Pancreas (tissue), 10 donors: ENCODE measurements at regions not wholly inside any gene's neighbourhood (a gene's known extent, or its start where the extent isn't known, plus 50 kb on each side); places are given as distances from the start of the nearest gene placed in this dataset.
"Not testable (repeated sequence)": the region's sequence is repeated elsewhere in the genome, so short reads cannot be mapped to it uniquely, and the experiment has no call there.

Source experiments
- ATAC-seq, 4 donors: fragments of 200-7000 bp; cut with Tn5 transposase; one replicate each; pipeline versions ENCODE4 v1.8.0 to v1.9.1; 2020; ENCODE audit warnings: mild to moderate bottlenecking in 4 of 4, moderate library complexity in 4 of 4
- DNase-seq, 6 donors: peaks; one replicate each; pipeline ENCODE4 v3.0.0-alpha.2; 2020
- FAIRE-seq: peaks from 2 replicates; lab custom pipeline; 2012; peaks lifted over from hg19 to GRCh38; lab: Jason Lieb, UNC
- H3K27ac ChIP-seq, 4 donors: fragments of 200-600 bp; sonication (generic); 1 replicate in 3 of 4; 2 replicates in 1 of 4; pipeline versions ENCODE4 v1.5.0 to v1.8.0; 2020
- H3K27me3 ChIP-seq, 4 donors: fragments of 200-600 bp; one replicate each; pipeline ENCODE4 v1.8.0; 2021
- H3K36me3 ChIP-seq, 3 donors: fragments of 200-600 bp; sonication (generic) in 1 of 3; one replicate each; pipeline versions ENCODE4 v1.5.0 to v1.8.0; 2020 to 2021
- H3K4me1 ChIP-seq, 3 donors: fragments of 200-600 bp; one replicate each; pipeline ENCODE4 v1.8.0; 2021
- H3K4me3 ChIP-seq, 4 donors: fragments of 200-600 bp; sonication (generic) in 2 of 4; one replicate each; pipeline versions ENCODE4 v1.5.0 to v1.8.0; 2020 to 2021
- H3K9me3 ChIP-seq, 4 donors: fragments of 200-600 bp; one replicate each; pipeline ENCODE4 v1.8.0; 2021
- CTCF ChIP-seq, 4 donors: fragments of 200-600 bp; sonication (generic) in 3 of 4; IDR thresholded peaks; one replicate each; pipeline versions ENCODE4 v1.5.0 to v1.8.0; 2021; ENCODE audit warnings: antibody characterized with exemption in 4 of 4
- WGBS, 2 donors: extraction: QIAGEN DNeasy Blood & Tissue Kit; methylation state at CpG; one replicate each; pipeline ENCODE4 v1.1.7; 2013; 5-methylcytosine and 5-hydroxymethylcytosine counted together
- intact Hi-C, 3 donors: fragments of 100-400 bp; cut with DNase I; formaldehyde crosslinking; loops; one replicate each; pipeline versions ENCODE4 v1.11.1 to v1.14.2; 2022
- donor health status: healthy with polysubstance abuse.
- donor health status: DM: no; HTN: no; CAD: no; lungs with moderate emphysema.
- donor health status: DM: no; HTN: no; CAD: no.
- donor health status: control.
- donor health status: control.
- donor health status: Bipolar disorder and iron deficiency.
- donor health status: DM: yes; HTN: yes; CAD: no.
- donor health status: DM: no; HTN: no; CAD: no.
- donor health status: DM: no; HTN: no; CAD: no.
- donor health status: DM: yes; HTN: yes; CAD: no.

GRCh38 chr3:80334534-80334933, 566.7 kb upstream of the ROBO1 start:
- no peak for ATAC-seq
- no peaks in the 10 kb centered on the region for H3K9me3 ChIP-seq
- H3K36me3 ChIP-seq: no peaks in the 10 kb centered on the region
- intact Hi-C loops: no loop called here
- no peak for DNase-seq
- no peaks in the 10 kb centered on the region for H3K4me1 ChIP-seq
- no peak overlapping the region for H3K27ac ChIP-seq
- WGBS, 2 donors: 53 to 63% methylated on average over 2 of the region's 2 CpGs
- H3K4me3 ChIP-seq: no peak overlapping the region
- no peak for TF ChIP-seq CTCF (IDR thresholded peaks at IDR 0.05)
- no peaks in the 10 kb centered on the region for H3K27me3 ChIP-seq
- FAIRE-seq: no peak

DNA sequence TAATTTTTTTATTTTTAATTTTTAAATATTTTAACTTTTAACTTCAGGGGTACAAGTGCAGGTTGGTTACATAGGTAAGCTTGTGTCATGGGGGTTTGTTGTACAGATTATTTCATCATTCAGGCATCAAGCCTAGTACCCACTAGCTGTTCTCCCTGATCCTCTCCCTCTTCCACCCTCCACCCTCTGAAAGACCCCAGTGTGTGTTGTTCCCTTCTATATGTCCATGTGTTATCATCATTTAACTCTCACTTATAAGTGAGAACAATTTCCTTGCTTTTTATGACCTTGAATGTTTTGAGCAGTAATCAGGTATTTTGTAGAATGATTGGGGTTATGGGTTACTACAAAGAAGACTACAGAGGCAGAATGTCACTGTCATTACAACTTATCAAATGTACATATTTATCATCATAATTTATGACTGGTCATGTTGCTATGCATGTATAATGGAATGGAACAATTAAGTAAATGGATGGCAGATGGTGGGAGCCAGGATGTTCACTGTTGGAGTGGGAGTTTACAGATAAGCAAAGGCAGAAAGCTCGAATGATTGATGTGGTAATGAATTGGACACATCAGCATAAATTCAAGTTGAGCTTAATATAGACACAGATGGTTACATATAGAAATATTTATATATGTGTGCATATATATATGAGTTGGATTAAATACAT, 563.8 kb upstream of the ROBO1 start:
- no peak for TF ChIP-seq CTCF (IDR thresholded peaks at IDR 0.05)
- no peak overlapping the region for H3K4me3 ChIP-seq
- no peak for DNase-seq
- H3K4me1 ChIP-seq: no peaks in the 10 kb centered on the region
- 34 to 41% methylated on average over 1 of the region's 1 CpG for WGBS, 2 donors
- no peaks in the 10 kb centered on the region for H3K36me3 ChIP-seq
- FAIRE-seq: no peak
- intact Hi-C loops: no loop called here
- H3K27ac ChIP-seq: no peak overlapping the region
- H3K27me3 ChIP-seq: no peaks in the 10 kb centered on the region
- ATAC-seq: no peak
- H3K9me3 ChIP-seq: no peaks in the 10 kb centered on the region

DNA sequence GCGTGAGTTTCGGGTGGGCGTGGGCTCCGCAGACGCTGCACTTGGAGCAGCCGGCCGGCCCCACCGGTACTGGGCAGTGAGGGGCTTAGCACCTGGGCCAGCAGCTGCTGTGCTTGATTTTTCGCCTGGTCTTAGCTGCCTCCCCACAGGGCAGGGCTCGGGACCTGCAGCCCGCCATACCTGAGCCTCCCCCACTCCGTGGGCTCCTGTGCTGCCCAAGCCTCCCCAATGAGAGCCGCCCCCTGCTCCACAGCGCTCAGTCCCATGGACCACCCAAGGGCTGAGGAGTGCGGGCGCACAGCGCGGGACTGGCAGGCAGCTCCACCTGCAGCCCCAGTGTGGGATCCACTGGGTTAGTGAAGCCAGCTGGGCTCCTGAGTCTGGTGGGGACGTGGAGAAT, 546.7 kb upstream of the ROBO1 start:
- H3K9me3 ChIP-seq, FAIRE-seq, ATAC-seq, DNase-seq, H3K27ac ChIP-seq, H3K4me1 ChIP-seq, H3K4me3 ChIP-seq, H3K27me3 ChIP-seq, intact Hi-C loops, H3K36me3 ChIP-seq: not testable (repeated sequence)
- WGBS, 2 donors: 82 to 88% methylated on average over 16 to 19 of the region's 19 CpGs

DNA sequence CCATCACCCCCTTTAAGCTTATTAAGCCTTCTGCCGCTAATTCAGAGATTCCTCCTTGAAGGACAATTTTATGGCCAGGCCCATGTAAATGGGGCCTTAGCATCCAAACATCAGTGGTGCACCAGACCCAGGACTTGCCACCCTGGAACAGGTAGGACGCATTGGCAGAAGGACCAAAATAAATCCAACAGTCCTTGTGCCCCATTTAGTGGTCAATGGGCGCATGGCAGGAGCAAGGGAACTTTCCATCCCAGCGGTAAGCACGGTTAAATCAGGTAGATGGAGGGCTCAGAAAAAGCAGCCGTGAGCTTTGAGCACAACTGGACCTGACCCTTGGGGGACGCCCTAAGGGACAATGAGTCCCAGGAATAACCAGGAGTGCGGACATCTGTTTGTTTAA, 540.8 kb upstream of the ROBO1 start:
- TF ChIP-seq CTCF (IDR thresholded peaks at IDR 0.05): no peak
- DNase-seq (no peak), FAIRE-seq (no peak), ATAC-seq (no peak)
- 53 to 59% methylated on average over 8 of the region's 8 CpGs for WGBS, 2 donors
- H3K4me3 ChIP-seq: no peak overlapping the region
- no peak overlapping the region for H3K27ac ChIP-seq
- no peaks in the 10 kb centered on the region for H3K9me3 ChIP-seq
- H3K4me1 ChIP-seq: no peaks in the 10 kb centered on the region
- intact Hi-C loops: no loop called here
- no peaks in the 10 kb centered on the region for H3K36me3 ChIP-seq
- H3K27me3 ChIP-seq: no peaks in the 10 kb centered on the region

DNA sequence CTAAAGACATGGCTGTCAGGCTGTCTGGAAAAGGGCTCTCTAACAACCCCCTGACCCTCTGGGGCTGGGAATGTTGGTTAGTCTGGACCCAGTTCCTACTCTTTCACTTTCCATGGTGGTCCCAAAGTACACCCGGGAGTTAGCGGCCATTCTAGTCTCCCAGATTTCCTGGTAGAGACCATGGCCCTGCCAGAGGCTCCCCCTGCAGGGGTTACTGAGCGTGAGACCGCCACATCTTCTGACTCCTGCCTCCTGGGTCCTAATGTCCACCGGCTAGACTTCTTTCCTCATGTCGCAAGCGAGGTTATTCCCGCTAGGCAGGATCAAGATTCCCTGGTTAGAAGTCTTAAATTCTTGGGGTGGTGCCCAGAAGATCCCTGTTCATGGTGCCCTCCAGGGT, 540.0 kb upstream of the ROBO1 start:
- no peaks in the 10 kb centered on the region for H3K9me3 ChIP-seq
- intact Hi-C loops: no loop called here
- no peaks in the 10 kb centered on the region for H3K27me3 ChIP-seq
- no peaks in the 10 kb centered on the region for H3K36me3 ChIP-seq
- WGBS, 2 donors: 79 to 85% methylated on average over 8 of the region's 8 CpGs
- DNase-seq (no peak), FAIRE-seq (no peak), ATAC-seq (no peak)
- no peak overlapping the region for H3K27ac ChIP-seq
- H3K4me3 ChIP-seq: no peak overlapping the region
- H3K4me1 ChIP-seq: no peaks in the 10 kb centered on the region
- no peak for TF ChIP-seq CTCF (IDR thresholded peaks at IDR 0.05)
